Esophagus squamous epithelium (tissue), 5 donors: ENCODE measurements at regions not wholly inside any gene's neighbourhood (a gene's known extent, or its start where the extent isn't known, plus 50 kb on each side); places are given as distances from the start of the nearest gene placed in this dataset.

Source experiments
- DNase-seq: peaks from one replicate; lab custom pipeline; 2025; lab: John Stamatoyannopoulos, UW
- H3K27ac ChIP-seq, 4 donors: fragments of 200-600 bp; sonication (generic); one replicate each; pipeline ENCODE4 v1.5.1; 2016 to 2019; ENCODE audit warnings: mild to moderate bottlenecking in 1 of 4
- H3K27me3 ChIP-seq, 4 donors: fragments of 200-600 bp; sonication (generic); 1 replicate in 3 of 4; 2 replicates in 1 of 4; pipeline versions ENCODE4 v1.5.1 to v1.6.0; 2017 to 2021; ENCODE audit warnings: antibody characterized with exemption in 1 of 4
- H3K36me3 ChIP-seq, 3 donors: fragments of 200-600 bp; sonication (generic); one replicate each; pipeline ENCODE4 v1.5.1; 2016 to 2019
- H3K4me1 ChIP-seq, 3 donors: fragments of 200-600 bp; sonication (generic); one replicate each; pipeline ENCODE4 v1.5.1; 2017 to 2019
- H3K4me3 ChIP-seq, 4 donors: fragments of 200-600 bp; sonication (generic); 1 replicate in 3 of 4; 2 replicates in 1 of 4; pipeline ENCODE4 v1.5.1; 2016 to 2019; ENCODE audit warnings: mild to moderate bottlenecking in 2 of 4, moderate library complexity in 1 of 4
- H3K9me3 ChIP-seq, 3 donors: fragments of 200-600 bp; sonication (generic); one replicate each; pipeline ENCODE4 v1.5.1; 2016 to 2019
- CTCF ChIP-seq, 6 experiments: fragments of 450-650 bp in 4 of 6; fragments of 200-600 bp in 2 of 6; sonication (generic) in 2 of 6; IDR thresholded peaks; one replicate each; pipeline ENCODE4 v1.5.1; 2016 to 2019; ENCODE audit warnings: antibody characterized with exemption in 6 of 6, mild to moderate bottlenecking in 4 of 6, moderate library complexity in 4 of 6
- POLR2A ChIP-seq, 4 donors: fragments of 450-650 bp; IDR thresholded peaks; one replicate each; pipeline ENCODE4 v1.6.1; 2017; ENCODE audit warnings: antibody characterized with exemption in 4 of 4, mild to moderate bottlenecking in 4 of 4, moderate library complexity in 3 of 4
- WGBS, 2 donors: methylation state at CpG; one replicate each; pipeline ENCODE4 v1.1.5; 2018; 5-methylcytosine and 5-hydroxymethylcytosine counted together
- intact Hi-C: fragments of 100-400 bp; cut with DNase I; formaldehyde crosslinking; loops from one replicate; pipeline ENCODE4 v1.15.0; 2022
- donor health status: DM: yes; HTN: yes; CAD: no.

GRCh38 chr5:56543441-56544388, 271.6 kb upstream of the MAP3K1 start:
- H3K9me3 ChIP-seq = no peaks in the 10 kb centered on the region
- no peaks in the 10 kb centered on the region for H3K36me3 ChIP-seq
- H3K4me1 ChIP-seq = peaks cover 0 to 19% (median 5%) of the 10 kb centered on the region in 3 donors
- TF ChIP-seq CTCF (IDR thresholded peaks at IDR 0.05) (no peak), POLR2A (IDR thresholded peaks at IDR 0.05) (no peak)
- 32 to 58% methylated on average over 5 to 6 of the region's 6 CpGs for WGBS, 2 donors
- peak overlapping the region; percentile 42 to 55 (median 52) for H3K27ac ChIP-seq
- DNase-seq = no peak
- no peaks in the 10 kb centered on the region for H3K27me3 ChIP-seq
- H3K4me3 ChIP-seq = no peak overlapping the region
- intact Hi-C loops = no loop called here

- Histone ChIP-seq H3K27ac (no peak overlapping the region), H3K9me3 (no peaks in the 10 kb centered on the region), H3K4me3 (no peak overlapping the region), H3K4me1 (peaks cover 0 to 25% (median 9%) of the 10 kb centered on the region in 3 donors), H3K27me3 (no peaks in the 10 kb centered on the region), H3K36me3 (no peaks in the 10 kb centered on the region)
- no peak for DNase-seq
- intact Hi-C loops = no loop called here
- WGBS, 2 donors = 88% methylated on average over 4 of the region's 4 CpGs
- TF ChIP-seq POLR2A (IDR thresholded peaks at IDR 0.05) (no peak), CTCF (IDR thresholded peaks at IDR 0.05) (no peak)
These were observed 275.1 kb upstream of the MAP3K1 start for GRCh38 chr5:56540266-56540665.

GRCh38 chr5:56538580-56538979, 276.8 kb upstream of the MAP3K1 start:
- H3K4me1 ChIP-seq = peaks cover 7 to 30% (median 20%) of the 10 kb centered on the region in 3 donors
- no peak for TF ChIP-seq CTCF (IDR thresholded peaks at IDR 0.05)
- no peak for TF ChIP-seq POLR2A (IDR thresholded peaks at IDR 0.05)
- 83 to 100% methylated on average over 2 to 5 of the region's 6 CpGs for WGBS, 2 donors
- no peak overlapping the region for H3K4me3 ChIP-seq
- no peaks in the 10 kb centered on the region for H3K9me3 ChIP-seq
- no peaks in the 10 kb centered on the region for H3K27me3 ChIP-seq
- intact Hi-C loops = no loop called here
- H3K27ac ChIP-seq = no peak overlapping the region
- no peaks in the 10 kb centered on the region for H3K36me3 ChIP-seq
- DNase-seq = no peak

GRCh38 chr5:56535347-56535746, 280.0 kb upstream of the MAP3K1 start:
- no peaks in the 10 kb centered on the region for H3K9me3 ChIP-seq
- WGBS, 2 donors = 85 to 89% methylated on average over 1 of the region's 1 CpG
- TF ChIP-seq CTCF (IDR thresholded peaks at IDR 0.05) (no peak), POLR2A (IDR thresholded peaks at IDR 0.05) (no peak)
- no peaks in the 10 kb centered on the region for H3K27me3 ChIP-seq
- peaks cover 7 to 34% (median 19%) of the 10 kb centered on the region in 3 donors for H3K4me1 ChIP-seq
- no peak overlapping the region for H3K4me3 ChIP-seq
- H3K36me3 ChIP-seq = no peaks in the 10 kb centered on the region
- intact Hi-C loops = no loop called here
- DNase-seq = no peak
- H3K27ac ChIP-seq = peak overlapping the region in 3 of 4 donors; percentile 76 to 90 (median 86)

- intact Hi-C loops = no loop called here
- H3K4me1 ChIP-seq = peaks cover 7 to 38% (median 19%) of the 10 kb centered on the region in 3 donors
- no peak overlapping the region for H3K4me3 ChIP-seq
- H3K36me3 ChIP-seq = no peaks in the 10 kb centered on the region
- 29 to 61% methylated on average over 4 to 6 of the region's 6 CpGs for WGBS, 2 donors
- H3K9me3 ChIP-seq = no peaks in the 10 kb centered on the region
- DNase-seq = no peak
- no peaks in the 10 kb centered on the region for H3K27me3 ChIP-seq
- H3K27ac ChIP-seq = peak overlapping the region; percentile 76 to 90 (median 85)
- TF ChIP-seq CTCF (IDR thresholded peaks at IDR 0.05) (no peak), POLR2A (IDR thresholded peaks at IDR 0.05) (no peak)
These were observed 281.1 kb upstream of the MAP3K1 start for GRCh38 chr5:56534102-56534829.
